SKM-1 treated with dmso at 0.1 percent for 144 hours (cell line): ENCODE measurements at regions not wholly inside any gene's neighbourhood (a gene's known extent, or its start where the extent isn't known, plus 50 kb on each side); places are given as distances from the start of the nearest gene placed in this dataset.

Source experiments
- DNase-seq: peaks from one replicate; lab custom pipeline; 2025; ENCODE audit not compliant: unreplicated experiment; lab: John Stamatoyannopoulos, UW

DNA sequence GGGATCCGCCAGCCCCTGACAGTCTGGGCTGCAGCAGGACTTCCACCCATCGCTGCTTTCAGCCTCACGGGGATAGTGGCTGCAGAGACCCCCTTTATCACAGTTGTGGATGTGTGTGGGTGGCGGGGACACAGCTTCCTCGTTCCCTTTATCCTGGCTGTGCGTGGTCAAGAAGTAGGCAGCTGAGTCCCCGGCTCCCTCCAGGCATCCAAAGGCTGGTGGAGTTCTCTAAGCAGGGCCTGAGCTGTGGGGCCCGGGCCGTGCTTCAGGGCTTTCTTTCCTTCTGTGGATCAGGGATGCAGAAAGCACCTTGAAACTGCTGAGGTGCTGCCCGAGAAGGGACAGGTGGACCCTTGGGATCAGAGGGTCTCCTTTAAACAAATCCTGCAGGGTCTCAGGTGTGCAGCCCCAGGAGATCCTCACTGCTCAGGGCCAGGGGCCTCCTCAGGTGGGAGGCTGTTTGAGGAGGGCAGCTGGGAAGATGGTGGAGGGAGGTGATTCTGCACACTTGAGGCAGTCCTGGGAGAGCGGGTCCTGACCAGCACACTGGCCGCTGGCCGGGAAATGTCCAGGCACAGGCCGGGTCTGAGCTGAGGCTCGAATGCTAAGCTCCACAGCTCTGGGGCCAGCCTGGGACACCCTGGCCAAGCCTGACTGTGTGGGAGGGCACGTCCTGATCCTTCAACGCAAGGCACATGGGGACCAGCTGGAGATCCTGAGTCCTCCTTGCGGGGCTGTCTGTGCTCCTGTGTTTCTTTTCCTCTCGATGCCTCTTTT lies 1024.3 kb downstream of the BRD1 start:
- DNase-seq = no peak

GRCh38 chr22:48802576-48802975 lies 1025.1 kb downstream of the BRD1 start:
- no peak for DNase-seq

- DNase-seq = no peak
Observed at GRCh38 chr22:48800886-48801607, 1026.6 kb downstream of the BRD1 start.

GRCh38 chr22:48800036-48800885 lies 1027.4 kb downstream of the BRD1 start:
- DNase-seq = no peak

- no peak for DNase-seq
Observed at GRCh38 chr22:48799227-48799970, 1028.3 kb downstream of the BRD1 start.

GRCh38 chr22:48798281-48799226 lies 1029.1 kb downstream of the BRD1 start:
- no peak for DNase-seq

DNA sequence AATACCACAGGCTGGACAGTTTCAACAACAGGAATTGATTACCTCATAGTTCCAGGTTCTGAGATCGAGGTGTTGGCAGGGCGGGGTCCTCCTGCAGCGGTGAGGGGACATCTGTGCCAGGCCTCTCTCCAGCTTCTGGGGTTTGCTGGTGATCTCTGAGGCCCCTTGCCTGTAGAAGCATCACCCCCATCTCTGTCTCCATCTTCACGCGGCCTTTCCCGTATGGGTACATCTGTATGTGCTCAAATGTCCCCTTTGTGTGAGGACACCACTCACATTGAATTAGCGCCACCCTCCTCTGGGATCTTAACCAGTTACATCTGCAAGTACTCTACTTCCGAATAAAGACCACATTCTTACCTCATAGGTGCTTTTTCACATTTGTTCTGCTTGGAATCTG lies 1029.9 kb downstream of the BRD1 start:
- DNase-seq = no peak

- DNase-seq = no peak
Observed at GRCh38 chr22:48796310-48797015, 1031.2 kb downstream of the BRD1 start.

DNA sequence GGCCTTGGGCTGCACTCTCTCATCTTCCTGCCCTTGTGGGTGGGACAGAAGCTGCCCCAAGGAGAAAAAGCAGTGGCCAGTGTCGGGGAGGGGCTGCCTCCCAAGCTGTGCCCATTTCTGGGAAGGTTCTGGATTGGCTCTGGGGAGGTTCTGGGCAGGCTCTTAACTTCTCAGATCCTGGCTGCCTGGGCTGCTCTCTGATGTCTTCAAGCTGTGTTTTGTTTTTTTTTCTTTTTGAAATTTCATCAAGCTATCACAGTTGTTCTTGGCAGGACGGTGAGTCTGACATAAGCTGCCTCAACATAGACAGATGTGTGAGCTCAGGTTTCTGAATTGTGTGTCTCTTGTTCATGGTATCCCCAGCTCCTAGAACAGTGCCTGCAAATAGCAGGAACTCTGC lies 1032.0 kb downstream of the BRD1 start:
- no peak for DNase-seq

DNA sequence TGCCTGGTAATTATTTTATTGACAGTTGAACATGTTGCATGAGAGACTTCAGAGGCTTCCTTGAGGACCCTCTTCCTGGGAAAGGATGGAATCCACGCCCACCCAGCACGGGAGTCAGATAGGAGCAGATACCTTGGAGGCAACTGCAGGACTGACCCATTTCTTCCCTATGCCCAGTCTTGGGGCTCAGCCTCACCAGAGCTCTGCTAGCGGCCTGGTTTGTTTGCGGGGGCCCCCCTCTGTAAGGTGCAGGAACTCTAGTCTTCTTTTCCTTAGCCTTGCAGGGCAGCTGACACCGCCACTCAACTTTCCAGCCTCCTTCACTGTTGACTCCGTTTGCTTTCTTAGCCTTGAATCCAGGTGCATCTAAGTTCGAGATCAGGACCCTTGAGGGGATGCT lies 1032.8 kb downstream of the BRD1 start:
- DNase-seq = no peak

DNA sequence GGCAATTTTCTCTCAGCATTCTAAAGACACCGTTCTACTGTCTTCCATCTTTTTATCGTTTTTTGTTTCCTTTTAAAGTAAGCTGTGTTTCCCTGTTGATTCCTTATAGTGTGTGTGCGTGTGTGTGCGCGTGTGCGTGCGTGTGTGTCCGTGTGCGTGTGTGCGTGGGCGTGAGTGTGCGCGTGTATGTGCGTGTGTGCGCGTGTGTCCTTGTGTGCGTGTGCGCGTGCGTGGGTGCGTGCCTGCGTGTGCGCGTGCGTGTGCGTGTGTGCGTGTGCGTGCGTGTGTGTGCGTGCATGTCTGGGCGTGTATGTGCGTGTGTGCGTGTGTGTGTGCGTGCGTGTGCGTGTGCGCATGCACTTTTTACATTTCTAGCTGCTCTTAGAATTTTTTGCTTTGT lies 1033.7 kb downstream of the BRD1 start:
- DNase-seq = no peak

GRCh38 chr22:48786679-48786996 lies 1041.0 kb downstream of the BRD1 start:
- no peak for DNase-seq

- no peak for DNase-seq
Observed at GRCh38 chr22:48785792-48786678, 1041.6 kb downstream of the BRD1 start.

DNA sequence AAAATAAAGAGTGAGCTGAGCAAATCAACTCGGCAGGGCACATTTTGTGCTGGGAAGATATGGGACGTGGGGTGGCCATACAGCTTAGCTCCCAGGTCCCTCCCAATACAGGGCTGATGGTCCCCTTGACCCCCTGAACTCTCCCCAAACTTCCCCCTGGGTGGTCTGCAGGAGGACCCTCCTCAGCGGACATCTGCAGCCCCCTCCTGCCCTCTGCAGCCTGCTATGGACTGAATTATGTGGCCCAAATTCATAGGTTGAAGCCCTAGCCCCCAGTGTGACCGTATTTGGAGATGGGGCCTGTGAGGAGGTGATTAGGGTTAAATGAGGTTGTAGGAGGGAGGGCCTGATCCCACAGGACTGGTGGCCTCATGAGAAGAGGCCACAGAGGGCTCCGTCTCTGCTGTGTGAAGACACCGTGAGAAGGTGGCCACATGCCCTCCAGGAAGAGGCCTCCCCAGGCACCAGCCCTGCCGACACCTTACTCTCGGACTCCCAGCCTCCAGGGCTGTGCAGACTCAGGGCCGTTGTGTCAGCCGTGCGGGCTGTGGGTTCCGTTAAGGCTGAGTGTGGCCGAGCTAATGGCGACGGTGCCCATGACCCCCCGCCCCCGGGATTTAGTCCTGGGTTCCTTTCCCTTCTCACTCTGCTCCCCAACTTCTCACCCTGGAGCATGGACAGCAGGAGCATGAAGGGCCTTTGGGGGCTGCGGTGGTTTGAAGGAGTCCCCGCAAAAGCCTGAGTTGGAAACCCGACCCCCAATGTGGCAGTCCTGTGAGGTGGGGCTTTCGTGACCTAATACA lies 1042.8 kb downstream of the BRD1 start:
- DNase-seq = no peak

- DNase-seq = no peak
Observed at GRCh38 chr22:48783821-48784266, 1043.8 kb downstream of the BRD1 start.

GRCh38 chr22:48782811-48783511 lies 1044.7 kb downstream of the BRD1 start:
- no peak for DNase-seq

GRCh38 chr22:48782326-48782725 lies 1045.3 kb downstream of the BRD1 start:
- DNase-seq = no peak
